Spleen (tissue), 7 donors: ENCODE measurements at regions not wholly inside any gene's neighbourhood (a gene's known extent, or its start where the extent isn't known, plus 50 kb on each side); places are given as distances from the start of the nearest gene placed in this dataset.

Experiments
- POLR2AphosphoS5 ChIP-seq, 3 donors: sonication (generic); formaldehyde crosslinking; IDR thresholded peaks; one replicate each; pipeline ENCODE4 v1.5.1; 2017; ENCODE audit warnings: antibody characterized with exemption in 3 of 3
- TF ChIP-seq, protein P1 (sequence below), 11 experiments: fragments of 200-600 bp in 7 of 11; fragments of 450-650 bp in 4 of 11; sonication (generic) in 4 of 11; IDR thresholded peaks in 8 of 11; conservative IDR thresholded peaks in 3 of 11; 1 replicate in 7 of 11; 2 replicates in 4 of 11; pipeline versions ENCODE4 v1.4.0 to v1.8.0; 2016 to 2021; ENCODE audit warnings: antibody characterized with exemption in 11 of 11, inconsistent platforms in 4 of 11, mild to moderate bottlenecking in 1 of 11
- donor health status: DM: no; HTN: no; CAD: no; lungs with moderate emphysema.
- donor health status: DM: no; HTN: no; CAD: no.
- donor health status: DM: no; HTN: no; CAD: no.

GRCh38 chr5:103804711-103805110, 242.1 kb upstream of the NUDT12 start:
- TF ChIP-seq, protein P1, sequence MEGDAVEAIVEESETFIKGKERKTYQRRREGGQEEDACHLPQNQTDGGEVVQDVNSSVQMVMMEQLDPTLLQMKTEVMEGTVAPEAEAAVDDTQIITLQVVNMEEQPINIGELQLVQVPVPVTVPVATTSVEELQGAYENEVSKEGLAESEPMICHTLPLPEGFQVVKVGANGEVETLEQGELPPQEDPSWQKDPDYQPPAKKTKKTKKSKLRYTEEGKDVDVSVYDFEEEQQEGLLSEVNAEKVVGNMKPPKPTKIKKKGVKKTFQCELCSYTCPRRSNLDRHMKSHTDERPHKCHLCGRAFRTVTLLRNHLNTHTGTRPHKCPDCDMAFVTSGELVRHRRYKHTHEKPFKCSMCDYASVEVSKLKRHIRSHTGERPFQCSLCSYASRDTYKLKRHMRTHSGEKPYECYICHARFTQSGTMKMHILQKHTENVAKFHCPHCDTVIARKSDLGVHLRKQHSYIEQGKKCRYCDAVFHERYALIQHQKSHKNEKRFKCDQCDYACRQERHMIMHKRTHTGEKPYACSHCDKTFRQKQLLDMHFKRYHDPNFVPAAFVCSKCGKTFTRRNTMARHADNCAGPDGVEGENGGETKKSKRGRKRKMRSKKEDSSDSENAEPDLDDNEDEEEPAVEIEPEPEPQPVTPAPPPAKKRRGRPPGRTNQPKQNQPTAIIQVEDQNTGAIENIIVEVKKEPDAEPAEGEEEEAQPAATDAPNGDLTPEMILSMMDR (IDR thresholded peaks at IDR 0.05 in 8 of 11, conservative IDR thresholded peaks at IDR 0.05 in 3 of 11) = no peak
- no peak for TF ChIP-seq POLR2AphosphoS5 (IDR thresholded peaks at IDR 0.05)
